AG09319 (cell line): ENCODE measurements at regions not wholly inside any gene's neighbourhood (a gene's known extent, or its start where the extent isn't known, plus 50 kb on each side); places are given as distances from the start of the nearest gene placed in this dataset.

ENCODE experiments used
- DNase-seq: peaks from one replicate; pipeline ENCODE4 v3.0.0-alpha.2; 2010; ENCODE audit warnings: low read depth; ENCODE audit errors: extremely low read depth
- CTCF ChIP-seq: IDR thresholded peaks from 2 replicates; pipeline ENCODE4 v1.5.1; 2011; ENCODE audit warnings: low read depth, mild to moderate bottlenecking, inconsistent platforms, low read length, moderate library complexity

- no peak for TF ChIP-seq CTCF
- no peak for DNase-seq
Observed at GRCh38 chr2:82811946-82812345, 1647.1 kb downstream of the SUCLG1 start.

GRCh38 chr2:82803307-82803706 is 1655.8 kb downstream of the SUCLG1 start:
- no peak for DNase-seq
- TF ChIP-seq CTCF, result no peak

- TF ChIP-seq CTCF, result no peak
- DNase-seq, result no peak
Observed at GRCh38 chr2:82797469-82797868, 1661.6 kb downstream of the SUCLG1 start.

- DNase-seq, result no peak
- no peak for TF ChIP-seq CTCF
Observed at GRCh38 chr2:82796132-82796531, 1662.9 kb downstream of the SUCLG1 start.

GRCh38 chr2:82795446-82795845 is 1663.6 kb downstream of the SUCLG1 start:
- no peak for DNase-seq
- no peak for TF ChIP-seq CTCF

GRCh38 chr2:82793711-82794435 is 1665.2 kb downstream of the SUCLG1 start:
- DNase-seq, result no peak

GRCh38 chr2:82792316-82792715 is 1666.8 kb downstream of the SUCLG1 start:
- TF ChIP-seq CTCF, result no peak
- no peak for DNase-seq

More at GRCh38 chr2:82793711-82794435, 1665.2 kb downstream of the SUCLG1 start:
- TF ChIP-seq CTCF, result no peak
